ENCODE measurements at regions not wholly inside any gene's neighbourhood (a gene's known extent, or its start where the extent isn't known, plus 50 kb on each side); places are given as distances from the start of the nearest gene placed in this dataset.

DNA sequence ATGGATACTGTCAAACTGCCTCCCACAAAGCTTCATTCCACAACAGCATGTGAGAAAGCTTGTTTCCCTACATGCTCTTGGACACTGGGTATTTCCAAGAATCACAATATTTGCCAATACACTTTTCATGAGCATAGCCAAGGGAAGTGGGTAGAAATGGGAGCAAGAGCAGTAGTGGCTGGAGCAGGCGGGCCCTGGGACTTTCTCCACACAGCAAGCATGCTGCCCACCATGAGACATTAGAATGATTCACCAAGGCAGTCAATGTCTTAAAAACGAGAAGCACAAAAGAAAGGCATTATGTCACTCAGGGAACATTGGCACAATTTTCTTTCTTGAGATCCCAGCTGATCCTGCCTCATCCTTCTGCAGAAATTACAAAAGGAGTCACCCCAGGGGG is 371.6 kb upstream of the RUNX1 start (continued):
- TF ChIP-seq ZNF302 (CRISPR knock-in tag; IDR thresholded peaks at IDR 0.05) (no peak), NR3C1 (IDR thresholded peaks at IDR 0.05) (no peak)
- TF ChIP-seq, protein P1, sequence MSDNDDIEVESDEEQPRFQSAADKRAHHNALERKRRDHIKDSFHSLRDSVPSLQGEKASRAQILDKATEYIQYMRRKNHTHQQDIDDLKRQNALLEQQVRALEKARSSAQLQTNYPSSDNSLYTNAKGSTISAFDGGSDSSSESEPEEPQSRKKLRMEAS (IDR thresholded peaks at IDR 0.05): no peak

DNA sequence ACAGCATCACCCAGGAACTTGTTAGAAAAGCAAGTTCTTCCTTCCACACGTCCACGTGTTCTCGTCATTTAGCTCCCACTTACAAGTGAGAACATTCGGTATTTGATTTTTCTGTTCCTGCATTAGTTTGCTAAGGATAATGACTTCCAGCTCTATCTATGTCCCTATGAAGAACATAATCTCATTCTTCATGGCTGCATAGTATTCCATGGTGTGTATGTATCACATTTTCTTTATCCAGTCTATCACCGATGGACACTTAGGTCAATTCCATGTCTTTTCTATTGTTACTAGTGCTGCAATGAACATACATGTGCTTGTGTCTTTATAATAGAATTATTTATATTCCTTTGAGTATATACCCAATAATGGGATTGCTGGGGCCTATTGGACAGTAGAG is 368.7 kb upstream of the RUNX1 start:
- WGBS (ENCODE audit: missing lambda C conversion rate): 75% methylated on average over 5 of the region's 5 CpGs
- TF ChIP-seq EHF (CRISPR knock-in tag; IDR thresholded peaks at IDR 0.05) (no peak), CHD4 (IDR thresholded peaks at IDR 0.05; ENCODE audit: borderline replicate concordance) (no peak)
- no peaks in the 10 kb centered on the region for H3K9me3 ChIP-seq
- CTCF ChIA-PET: no interaction called here
- FAIRE-seq (no peak), DNase-seq (ENCODE audit: low read depth in 1 of 2, low spot score in 1 of 2) (no peak), ATAC-seq (no peak)
- H3K4me2 ChIP-seq: no peak overlapping the region
- POLR2A ChIA-PET: no interaction called here
- H3K4me3 ChIP-seq: no peak overlapping the region
- H3K27ac ChIP-seq: no peak overlapping the region
- no peaks in the 10 kb centered on the region for H3K4me1 ChIP-seq

DNA sequence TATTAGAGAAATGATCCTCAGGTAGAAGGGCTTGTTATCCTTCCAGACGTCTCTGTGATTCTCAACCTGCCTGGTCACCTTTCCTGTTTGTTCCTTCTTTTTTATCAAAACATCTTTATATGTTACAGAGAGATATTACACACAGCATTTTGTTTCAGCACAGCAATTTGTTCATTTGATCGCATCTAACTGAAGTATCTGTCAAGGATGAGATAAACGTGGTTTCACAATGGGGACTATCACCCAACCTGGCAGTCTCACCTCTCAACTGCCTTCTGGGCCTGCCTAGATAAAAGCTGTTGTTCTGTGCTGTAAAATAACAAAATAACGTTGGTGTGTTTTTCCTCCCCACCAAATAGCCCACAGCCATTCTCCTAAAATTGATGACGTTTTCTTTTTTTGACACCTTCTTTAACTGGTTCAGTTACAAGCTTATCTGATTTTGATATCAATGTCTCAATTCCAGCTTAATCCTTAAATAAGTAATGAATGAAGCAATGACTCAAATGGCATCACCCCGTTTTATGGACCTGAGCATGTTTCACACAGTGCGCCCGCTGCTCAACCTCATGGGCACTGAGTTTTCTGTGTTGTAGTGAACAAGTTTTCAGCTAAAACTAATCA is 367.9 kb upstream of the RUNX1 start:
- no peak overlapping the region for H3K27ac ChIP-seq
- WGBS (ENCODE audit: missing lambda C conversion rate): 46% methylated on average over 8 of the region's 8 CpGs
- POLR2A ChIA-PET: no interaction called here
- DNase-seq (ENCODE audit: low read depth in 1 of 2, low spot score in 1 of 2) (no peak), ATAC-seq (no peak), FAIRE-seq (no peak)
- no peaks in the 10 kb centered on the region for H3K9me3 ChIP-seq
- no peak overlapping the region for H3K4me2 ChIP-seq
- no peaks in the 10 kb centered on the region for H3K4me1 ChIP-seq
- no peak overlapping the region for H3K4me3 ChIP-seq
- CTCF ChIA-PET: interaction anchor here (1.4 kb wide), 1 partner anchor 16 kb away, joined by 4 read pairs; no protein-coding TSS in a partner anchor
- TF ChIP-seq, protein P2, sequence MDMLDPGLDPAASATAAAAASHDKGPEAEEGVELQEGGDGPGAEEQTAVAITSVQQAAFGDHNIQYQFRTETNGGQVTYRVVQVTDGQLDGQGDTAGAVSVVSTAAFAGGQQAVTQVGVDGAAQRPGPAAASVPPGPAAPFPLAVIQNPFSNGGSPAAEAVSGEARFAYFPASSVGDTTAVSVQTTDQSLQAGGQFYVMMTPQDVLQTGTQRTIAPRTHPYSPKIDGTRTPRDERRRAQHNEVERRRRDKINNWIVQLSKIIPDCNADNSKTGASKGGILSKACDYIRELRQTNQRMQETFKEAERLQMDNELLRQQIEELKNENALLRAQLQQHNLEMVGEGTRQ (IDR thresholded peaks at IDR 0.05): no peak
- TF ChIP-seq SMC3 (IDR thresholded peaks at IDR 0.05): no peak
- TF ChIP-seq EHMT2 (IDR thresholded peaks at IDR 0.05; ENCODE audit: low read depth): no peak
- TF ChIP-seq HOXB13 (CRISPR knock-in tag; IDR thresholded peaks at IDR 0.05; ENCODE audit: low read depth): no peak
- no peak for TF ChIP-seq POLR2A (IDR thresholded peaks at IDR 0.05; ENCODE audit: low read length)
- TF ChIP-seq KDM1A (IDR thresholded peaks at IDR 0.05; ENCODE audit: low read depth): no peak
- no peak for TF ChIP-seq RCOR1 (IDR thresholded peaks at IDR 0.05; ENCODE audit: low read depth, low read length)
- TF ChIP-seq PHF8 (IDR thresholded peaks at IDR 0.05; ENCODE audit: borderline replicate concordance, low read depth): no peak
- no peak for TF ChIP-seq NR3C1 (IDR thresholded peaks at IDR 0.05)
- TF ChIP-seq, protein P3, sequence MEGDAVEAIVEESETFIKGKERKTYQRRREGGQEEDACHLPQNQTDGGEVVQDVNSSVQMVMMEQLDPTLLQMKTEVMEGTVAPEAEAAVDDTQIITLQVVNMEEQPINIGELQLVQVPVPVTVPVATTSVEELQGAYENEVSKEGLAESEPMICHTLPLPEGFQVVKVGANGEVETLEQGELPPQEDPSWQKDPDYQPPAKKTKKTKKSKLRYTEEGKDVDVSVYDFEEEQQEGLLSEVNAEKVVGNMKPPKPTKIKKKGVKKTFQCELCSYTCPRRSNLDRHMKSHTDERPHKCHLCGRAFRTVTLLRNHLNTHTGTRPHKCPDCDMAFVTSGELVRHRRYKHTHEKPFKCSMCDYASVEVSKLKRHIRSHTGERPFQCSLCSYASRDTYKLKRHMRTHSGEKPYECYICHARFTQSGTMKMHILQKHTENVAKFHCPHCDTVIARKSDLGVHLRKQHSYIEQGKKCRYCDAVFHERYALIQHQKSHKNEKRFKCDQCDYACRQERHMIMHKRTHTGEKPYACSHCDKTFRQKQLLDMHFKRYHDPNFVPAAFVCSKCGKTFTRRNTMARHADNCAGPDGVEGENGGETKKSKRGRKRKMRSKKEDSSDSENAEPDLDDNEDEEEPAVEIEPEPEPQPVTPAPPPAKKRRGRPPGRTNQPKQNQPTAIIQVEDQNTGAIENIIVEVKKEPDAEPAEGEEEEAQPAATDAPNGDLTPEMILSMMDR (IDR thresholded peaks at IDR 0.05): no peak
- TF ChIP-seq, protein P4, sequence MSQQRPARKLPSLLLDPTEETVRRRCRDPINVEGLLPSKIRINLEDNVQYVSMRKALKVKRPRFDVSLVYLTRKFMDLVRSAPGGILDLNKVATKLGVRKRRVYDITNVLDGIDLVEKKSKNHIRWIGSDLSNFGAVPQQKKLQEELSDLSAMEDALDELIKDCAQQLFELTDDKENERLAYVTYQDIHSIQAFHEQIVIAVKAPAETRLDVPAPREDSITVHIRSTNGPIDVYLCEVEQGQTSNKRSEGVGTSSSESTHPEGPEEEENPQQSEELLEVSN (IDR thresholded peaks at IDR 0.05; ENCODE audit: borderline replicate concordance, low read depth): no peak

DNA sequence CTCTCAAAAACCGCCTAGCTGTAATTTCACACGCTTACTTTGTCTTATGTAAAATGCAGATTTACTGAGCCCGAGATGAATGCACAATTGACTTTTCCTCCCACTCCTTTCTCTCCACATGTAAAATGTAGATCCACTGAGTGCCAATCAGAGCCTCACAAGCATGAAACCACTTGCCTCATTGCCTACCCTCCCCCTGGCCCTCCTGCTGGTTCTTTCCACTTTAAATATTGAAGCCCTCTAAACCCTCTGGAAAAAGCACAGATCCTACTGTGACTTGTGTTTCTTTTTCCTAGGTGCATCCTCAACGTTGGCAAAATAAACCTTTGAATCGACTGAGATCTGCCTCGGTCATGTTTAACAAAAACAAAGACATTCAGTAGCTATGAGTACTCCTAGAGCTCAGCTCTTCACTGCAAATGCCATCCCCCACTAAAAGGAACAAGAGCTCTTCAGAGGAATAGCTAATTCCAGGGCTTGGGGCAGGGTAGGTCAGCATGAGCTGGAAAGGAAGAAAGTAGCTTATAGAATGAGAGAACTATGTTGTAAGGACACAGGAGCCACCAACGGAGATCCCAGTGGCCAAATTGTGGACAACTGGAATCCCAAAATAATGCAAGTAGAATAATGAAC is 365.5 kb upstream of the RUNX1 start:
- POLR2A ChIA-PET: no interaction called here
- ATAC-seq (no peak), FAIRE-seq (no peak), DNase-seq (ENCODE audit: low read depth in 1 of 2, low spot score in 1 of 2) (no peak)
- WGBS (ENCODE audit: missing lambda C conversion rate): 29% methylated on average over 7 of the region's 7 CpGs
- CTCF ChIA-PET: no interaction called here
- TF ChIP-seq MYC (IDR thresholded peaks at IDR 0.05; ENCODE audit: borderline replicate concordance, low read length): no peak
- no peak for TF ChIP-seq ESRRA (IDR thresholded peaks at IDR 0.05; ENCODE audit: borderline replicate concordance, low read length)
- Histone ChIP-seq H3K9me3 (no peaks in the 10 kb centered on the region), H3K4me3 (no peak overlapping the region), H3K4me2 (no peak overlapping the region), H3K4me1 (no peaks in the 10 kb centered on the region), H3K27ac (no peak overlapping the region)

Data from A549 (cell line).